Osteocyte (in vitro differentiated cells): ENCODE measurements at regions not wholly inside any gene's neighbourhood (a gene's known extent, or its start where the extent isn't known, plus 50 kb on each side); places are given as distances from the start of the nearest gene placed in this dataset.

Source experiments
- DNase-seq: peaks from one replicate; pipeline ENCODE4 v3.0.0; 2021; ENCODE audit warnings: mixed read lengths; ENCODE audit not compliant: unreplicated experiment; ENCODE audit errors: extremely low spot score
- H3K27ac Mint-ChIP-seq: one replicate; pipeline ENCODE4 v1.8.0; 2021; ENCODE audit warnings: mild to moderate bottlenecking, mixed read lengths; ENCODE audit not compliant: unreplicated experiment
- H3K27me3 Mint-ChIP-seq: one replicate; pipeline ENCODE4 v1.8.0; 2021; ENCODE audit warnings: mixed read lengths; ENCODE audit not compliant: unreplicated experiment
- H3K36me3 Mint-ChIP-seq: one replicate; pipeline ENCODE4 v1.8.0; 2021; ENCODE audit warnings: mixed read lengths; ENCODE audit not compliant: unreplicated experiment
- H3K4me1 Mint-ChIP-seq: one replicate; pipeline ENCODE4 v1.8.0; 2021; ENCODE audit warnings: mixed read lengths; ENCODE audit not compliant: unreplicated experiment
- H3K4me3 Mint-ChIP-seq: one replicate; pipeline ENCODE4 v1.8.0; 2021; ENCODE audit warnings: mild to moderate bottlenecking, moderate library complexity, mixed read lengths; ENCODE audit not compliant: unreplicated experiment
- H3K9me3 Mint-ChIP-seq: one replicate; pipeline ENCODE4 v1.8.0; 2021; ENCODE audit warnings: mixed read lengths; ENCODE audit not compliant: unreplicated experiment
- CTCF ChIP-seq: fragments of 200-600 bp; sonication (generic); IDR thresholded peaks from 2 replicates; pipeline ENCODE4 v1.5.0; 2021; ENCODE audit warnings: antibody characterized with exemption, mild to moderate bottlenecking, moderate library complexity

GRCh38 chr9:82385633-82386032 lies 397.1 kb downstream of the SPATA31D1 start:
- H3K9me3 Mint-ChIP-seq = peaks cover 15% of the 10 kb centered on the region
- H3K27ac Mint-ChIP-seq = no peak overlapping the region
- H3K36me3 Mint-ChIP-seq = peaks cover 3% of the 10 kb centered on the region
- DNase-seq = no peak
- H3K4me3 Mint-ChIP-seq = no peak overlapping the region
- no peaks in the 10 kb centered on the region for H3K27me3 Mint-ChIP-seq
- TF ChIP-seq CTCF = no peak
- no peaks in the 10 kb centered on the region for H3K4me1 Mint-ChIP-seq

GRCh38 chr9:82397534-82397933 lies 409.0 kb downstream of the SPATA31D1 start:
- no peaks in the 10 kb centered on the region for H3K4me1 Mint-ChIP-seq
- H3K36me3 Mint-ChIP-seq = no peaks in the 10 kb centered on the region
- no peaks in the 10 kb centered on the region for H3K9me3 Mint-ChIP-seq
- TF ChIP-seq CTCF = no peak
- H3K4me3 Mint-ChIP-seq = no peak overlapping the region
- no peak for DNase-seq
- no peak overlapping the region for H3K27ac Mint-ChIP-seq
- H3K27me3 Mint-ChIP-seq = no peaks in the 10 kb centered on the region

GRCh38 chr9:82404196-82404870 lies 415.8 kb downstream of the SPATA31D1 start:
- TF ChIP-seq CTCF = no peak
- Mint-ChIP-seq H3K4me1 (peaks cover 3% of the 10 kb centered on the region), H3K9me3 (no peaks in the 10 kb centered on the region), H3K4me3 (no peak overlapping the region), H3K27ac (no peak overlapping the region), H3K36me3 (no peaks in the 10 kb centered on the region), H3K27me3 (no peaks in the 10 kb centered on the region)
- no peak for DNase-seq

- H3K27ac Mint-ChIP-seq = no peak overlapping the region
These were observed 416.3 kb downstream of the SPATA31D1 start for GRCh38 chr9:82404881-82405280.

More at GRCh38 chr9:82404881-82405280, 416.3 kb downstream of the SPATA31D1 start:
- DNase-seq = no peak
- Mint-ChIP-seq H3K4me1 (peaks cover 3% of the 10 kb centered on the region), H3K4me3 (no peak overlapping the region), H3K27me3 (no peaks in the 10 kb centered on the region), H3K36me3 (no peaks in the 10 kb centered on the region), H3K9me3 (no peaks in the 10 kb centered on the region)
- TF ChIP-seq CTCF = no peak
